WI38 (cell line): ENCODE measurements at regions not wholly inside any gene's neighbourhood (a gene's known extent, or its start where the extent isn't known, plus 50 kb on each side); places are given as distances from the start of the nearest gene placed in this dataset.

ENCODE experiments used
- H3K4me3 ChIP-seq: 2 replicates; pipeline ENCODE4 v1.5.1; 2011; ENCODE audit warnings: low read depth, mild to moderate bottlenecking, control low read depth, low read length
- CTCF ChIP-seq: IDR thresholded peaks from 2 replicates; pipeline ENCODE4 v1.5.1; 2012; ENCODE audit warnings: low read depth, mild to moderate bottlenecking, control low read depth, low read length

- TF ChIP-seq CTCF = no peak
- no peak overlapping the region for H3K4me3 ChIP-seq
Observed at GRCh38 chr7:110407242-110407641, 683.7 kb upstream of the LRRN3 start.

DNA sequence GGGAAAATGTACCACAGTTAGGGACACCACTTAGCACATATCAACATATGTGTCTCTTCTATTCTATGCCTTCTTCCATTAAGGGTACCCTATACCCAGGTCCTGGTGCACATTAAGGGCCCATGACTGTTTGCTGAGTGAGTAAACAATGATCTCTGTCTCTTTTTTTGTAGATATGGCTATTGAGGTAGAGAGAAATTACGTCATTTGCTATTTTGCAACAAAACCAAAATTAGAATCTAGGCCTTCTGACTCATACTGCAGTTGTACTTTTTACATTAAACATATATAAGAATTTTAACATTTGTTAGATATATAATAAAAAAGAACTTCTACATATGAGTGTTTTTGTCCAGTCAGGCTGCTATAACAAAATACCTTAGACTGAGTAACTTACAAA, 683.2 kb upstream of the LRRN3 start:
- TF ChIP-seq CTCF = no peak
- H3K4me3 ChIP-seq = no peak overlapping the region

DNA sequence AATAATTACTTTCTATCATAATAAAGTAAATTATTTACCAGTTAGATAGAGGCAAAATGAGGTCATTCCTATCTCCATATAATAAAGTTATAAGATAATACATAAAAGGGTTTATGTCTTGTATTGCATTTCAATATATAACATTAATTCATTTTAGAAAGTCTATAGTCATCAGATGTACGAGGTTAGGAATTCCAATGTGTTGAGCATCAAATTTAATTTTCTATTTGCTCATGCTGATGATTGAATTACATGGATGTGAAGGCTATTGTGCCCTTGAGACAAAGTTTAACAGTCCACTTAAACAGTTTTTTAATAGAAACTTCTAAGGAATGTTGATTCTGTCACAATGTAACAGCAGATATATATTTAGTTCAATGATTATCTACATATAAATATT, 678.3 kb upstream of the LRRN3 start:
- TF ChIP-seq CTCF = no peak
- H3K4me3 ChIP-seq = no peak overlapping the region

DNA sequence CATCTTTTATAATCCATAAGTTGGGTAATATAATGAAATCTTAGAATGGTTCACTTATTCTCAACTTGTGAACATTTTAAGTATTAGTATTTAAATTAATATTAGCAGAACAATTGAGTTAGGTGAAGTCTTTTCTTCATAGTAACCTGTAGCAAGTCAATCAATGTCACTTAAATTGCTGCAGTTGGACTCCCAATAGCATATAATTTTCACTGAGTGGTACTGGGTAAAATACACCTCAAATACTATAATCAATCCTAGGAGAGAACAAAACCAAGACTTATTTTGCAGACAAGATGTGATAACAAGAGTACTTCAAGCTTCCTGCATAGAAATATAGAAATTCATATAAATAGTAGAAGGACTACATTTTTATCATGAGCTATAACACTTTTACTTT, 677.9 kb upstream of the LRRN3 start:
- H3K4me3 ChIP-seq = no peak overlapping the region
- TF ChIP-seq CTCF = no peak

DNA sequence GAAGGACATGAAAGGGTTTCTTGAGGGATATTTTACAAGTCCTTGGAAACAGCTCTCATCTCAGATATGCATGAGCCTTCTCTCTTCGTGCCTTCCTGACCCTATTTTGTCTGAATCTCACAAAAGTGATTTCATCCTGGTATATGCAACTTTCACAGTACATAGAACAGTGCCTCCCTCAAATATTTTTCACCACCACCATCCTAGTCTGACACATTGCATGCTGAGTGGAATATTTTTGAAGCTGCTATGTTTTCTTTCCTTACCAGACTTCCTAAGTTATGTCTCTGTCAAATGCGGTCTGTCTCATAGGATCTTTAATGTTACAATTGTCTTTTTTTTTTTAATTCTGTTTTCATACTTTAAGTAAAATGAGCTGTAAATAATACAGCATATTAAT, 673.3 kb upstream of the LRRN3 start:
- no peak overlapping the region for H3K4me3 ChIP-seq
- no peak for TF ChIP-seq CTCF

GRCh38 chr7:110418659-110419280, 672.2 kb upstream of the LRRN3 start:
- TF ChIP-seq CTCF = no peak
- H3K4me3 ChIP-seq = no peak overlapping the region

DNA sequence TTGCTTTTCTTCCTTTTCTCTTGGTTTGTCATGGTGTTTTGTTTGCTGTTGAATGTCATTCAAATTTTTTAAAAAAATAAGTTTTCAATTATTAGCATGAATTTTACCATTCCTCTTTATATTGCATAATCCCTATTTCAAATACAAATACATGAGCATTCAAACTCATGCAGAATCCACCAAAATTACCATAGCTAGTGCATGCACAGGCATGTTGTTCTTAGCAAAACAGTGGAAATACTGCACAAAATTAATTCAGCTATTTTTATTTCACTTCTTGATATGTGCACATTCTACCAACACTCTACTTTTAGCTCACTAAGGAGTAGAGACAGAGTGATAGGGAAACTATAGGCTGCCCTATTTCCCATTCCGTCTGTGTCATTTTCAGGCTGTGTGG, 670.1 kb upstream of the LRRN3 start:
- TF ChIP-seq CTCF = no peak
- no peak overlapping the region for H3K4me3 ChIP-seq
